CD4-positive, alpha-beta T cell treated with Interleukin-17A for 1 hour (primary cell): ENCODE measurements at regions not wholly inside any gene's neighbourhood (a gene's known extent, or its start where the extent isn't known, plus 50 kb on each side); places are given as distances from the start of the nearest gene placed in this dataset.
"Not testable (repeated sequence)": the region's sequence is repeated elsewhere in the genome, so short reads cannot be mapped to it uniquely, and the experiment has no call there.

ENCODE experiments used
- DNase-seq: peaks from one replicate; pipeline ENCODE4 v3.0.0-alpha.2; 2020

DNA sequence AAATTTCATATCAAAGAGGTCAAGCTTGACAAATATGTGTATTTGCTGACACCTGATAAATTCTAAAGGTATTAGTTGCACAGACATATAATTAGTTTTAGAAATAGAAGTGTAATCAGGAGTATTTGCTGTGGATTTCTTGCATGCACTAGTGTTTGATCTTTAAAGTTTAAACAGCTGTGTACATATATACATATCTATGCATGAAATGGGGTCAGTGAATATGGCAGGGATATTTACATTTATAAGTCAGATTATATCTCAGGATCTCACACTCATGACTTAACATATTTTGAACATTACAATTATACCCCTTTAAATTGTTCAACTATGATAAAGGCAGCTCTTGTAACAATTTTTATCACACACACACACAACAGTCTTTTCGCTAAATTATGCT is 547.4 kb upstream of the ACTRT1 start:
- no peak for DNase-seq

DNA sequence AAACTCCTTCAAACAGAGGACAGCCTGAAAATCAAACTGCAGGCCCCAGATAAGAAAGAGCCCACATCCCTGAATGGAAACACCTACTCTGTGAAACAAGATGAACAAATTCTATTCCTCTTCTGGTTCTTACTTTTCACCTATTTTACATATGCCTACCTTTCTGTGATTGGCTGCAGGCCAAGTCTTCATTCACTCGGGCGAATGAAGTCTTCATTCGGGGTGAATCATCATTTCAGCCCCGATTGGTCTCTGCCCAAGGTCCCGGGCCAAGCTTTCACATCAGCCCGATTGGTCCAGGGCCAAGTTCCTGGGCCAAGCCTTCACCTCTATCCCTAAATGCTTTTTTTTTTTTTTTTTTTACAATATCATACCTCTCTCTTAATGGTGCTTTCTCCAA is 529.8 kb upstream of the ACTRT1 start:
- no peak for DNase-seq

DNA sequence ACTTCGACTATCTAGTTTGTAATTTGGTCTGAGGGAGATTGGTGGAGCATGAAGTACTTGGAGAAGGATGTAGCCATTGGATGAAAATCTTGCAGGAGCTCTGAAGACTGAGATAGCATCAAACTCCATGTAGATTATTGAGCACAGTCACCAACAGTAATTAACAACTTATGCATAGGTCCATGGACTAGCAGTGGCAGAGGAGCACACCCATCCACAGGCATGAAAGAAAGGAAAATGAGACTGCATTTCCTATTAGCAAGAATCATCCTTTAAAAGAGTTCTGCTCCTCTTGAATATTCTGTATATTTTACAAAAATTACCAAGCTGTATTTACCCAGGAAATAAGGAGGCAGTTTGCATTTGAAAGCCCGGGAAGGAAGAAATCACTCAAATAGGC is 529.4 kb upstream of the ACTRT1 start:
- DNase-seq: no peak

DNA sequence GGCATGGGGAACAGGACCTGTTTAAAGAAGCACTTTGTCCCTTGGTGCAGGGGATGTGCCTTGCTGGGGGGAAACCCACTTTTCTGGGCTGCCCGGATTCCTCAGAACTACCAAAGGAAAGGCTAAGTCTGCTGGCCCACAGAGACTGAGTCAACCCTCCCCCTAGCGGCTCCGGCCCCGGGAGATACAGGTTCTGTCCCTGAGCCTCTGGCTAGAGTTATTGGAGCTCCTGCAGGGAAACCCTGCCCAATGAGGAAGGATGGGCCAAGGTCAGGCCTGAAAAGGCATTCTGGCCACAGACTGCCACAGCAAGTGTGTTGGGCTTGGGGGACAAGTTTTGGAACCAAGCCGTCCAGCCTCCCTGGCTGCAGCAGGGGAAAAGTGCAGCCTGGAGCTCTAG is 490.9 kb upstream of the ACTRT1 start:
- no peak for DNase-seq

DNA sequence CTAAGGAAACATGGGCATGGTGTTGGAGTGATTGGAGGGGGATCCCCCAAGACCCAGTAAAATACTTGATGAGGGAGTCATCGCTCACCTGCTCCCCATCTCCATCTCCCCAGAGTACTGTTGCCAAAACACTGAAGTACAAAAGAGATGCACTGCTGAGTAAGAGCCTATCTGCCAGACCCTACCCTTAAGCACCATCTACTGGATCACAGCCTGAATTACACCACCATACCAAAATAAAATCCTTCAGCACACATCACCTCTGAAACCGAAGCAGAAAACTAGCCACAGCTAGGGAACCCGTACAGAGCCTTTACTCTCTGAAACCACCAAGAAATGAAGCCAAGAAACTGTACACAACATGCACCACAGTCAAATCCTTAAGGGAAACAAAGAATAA is 466.3 kb upstream of the ACTRT1 start:
- no peak for DNase-seq

DNA sequence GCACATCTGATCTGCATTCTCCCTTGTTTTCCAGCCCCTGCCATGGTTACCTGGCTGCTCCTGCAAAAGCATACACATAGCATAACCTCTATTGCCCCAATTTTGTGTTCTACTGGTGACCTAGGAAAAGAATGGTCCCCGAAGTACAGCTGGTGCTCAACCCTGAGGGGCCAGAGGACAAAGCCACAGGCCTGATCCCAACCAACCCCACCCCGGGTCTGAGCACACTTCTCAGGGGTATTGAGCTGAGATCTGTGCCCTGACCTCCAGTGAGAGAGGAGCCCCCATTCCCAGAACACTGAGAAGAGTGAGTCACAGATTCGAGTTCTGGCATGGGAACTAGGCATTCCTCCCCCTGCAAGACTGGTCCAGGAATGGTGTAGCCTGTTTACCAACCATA is 465.5 kb upstream of the ACTRT1 start:
- no peak for DNase-seq

DNA sequence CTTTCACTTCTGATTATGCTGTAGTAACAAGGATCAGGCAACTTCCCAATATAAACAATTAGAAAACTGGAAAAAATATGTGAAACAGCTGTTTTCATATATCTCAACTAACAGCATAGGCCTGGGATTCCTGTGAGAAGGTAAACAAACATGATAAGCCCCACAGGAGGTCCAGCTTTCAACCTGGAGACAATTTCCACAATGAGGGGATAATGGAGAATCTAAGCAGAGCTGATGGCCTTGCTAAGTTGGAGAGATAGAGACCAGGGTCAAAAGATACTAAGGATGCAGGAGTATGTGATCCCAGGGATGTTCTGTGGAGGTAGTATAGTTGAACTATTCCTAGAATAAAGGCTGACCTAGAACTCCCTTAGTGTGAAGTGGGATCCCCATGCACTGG is 452.3 kb upstream of the ACTRT1 start:
- DNase-seq: no peak

DNA sequence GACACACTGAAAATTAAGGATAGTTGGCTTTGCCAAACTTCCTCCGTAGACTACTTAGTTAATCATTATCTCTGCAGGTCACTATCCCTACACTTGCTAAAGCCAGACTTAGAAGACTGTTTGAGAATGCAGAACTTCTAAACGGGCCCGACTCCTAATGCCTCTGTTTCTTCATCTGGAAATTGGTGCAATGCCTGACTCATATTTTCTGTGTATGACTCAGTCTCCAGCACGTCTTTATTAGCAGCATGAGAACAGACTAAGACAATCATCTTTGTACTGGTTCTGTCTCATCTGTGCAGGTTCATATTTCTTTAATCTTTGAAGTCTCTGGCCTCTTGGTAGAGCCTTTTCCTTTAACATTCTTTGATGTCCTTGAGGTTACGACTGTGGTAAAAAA is 411.9 kb upstream of the ACTRT1 start:
- DNase-seq: no peak

DNA sequence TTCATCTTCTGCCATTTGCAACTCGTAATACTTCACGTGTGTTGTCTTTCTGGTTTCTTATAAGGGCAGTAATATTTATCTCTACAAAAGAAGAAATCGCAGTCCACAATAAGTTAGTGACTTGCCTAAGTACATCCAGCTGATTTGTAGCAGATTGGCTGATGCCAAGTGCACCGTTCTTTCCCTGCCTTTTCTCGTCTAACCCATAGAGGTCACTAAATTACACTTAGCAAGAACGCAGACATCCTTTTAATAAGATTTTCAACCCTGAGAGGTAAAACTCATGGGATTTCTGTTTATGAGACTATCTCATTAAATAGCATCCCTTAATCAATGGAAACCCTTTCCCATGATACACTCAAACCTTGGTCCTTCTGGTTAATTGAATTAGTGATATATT is 408.6 kb upstream of the ACTRT1 start:
- no peak for DNase-seq

DNA sequence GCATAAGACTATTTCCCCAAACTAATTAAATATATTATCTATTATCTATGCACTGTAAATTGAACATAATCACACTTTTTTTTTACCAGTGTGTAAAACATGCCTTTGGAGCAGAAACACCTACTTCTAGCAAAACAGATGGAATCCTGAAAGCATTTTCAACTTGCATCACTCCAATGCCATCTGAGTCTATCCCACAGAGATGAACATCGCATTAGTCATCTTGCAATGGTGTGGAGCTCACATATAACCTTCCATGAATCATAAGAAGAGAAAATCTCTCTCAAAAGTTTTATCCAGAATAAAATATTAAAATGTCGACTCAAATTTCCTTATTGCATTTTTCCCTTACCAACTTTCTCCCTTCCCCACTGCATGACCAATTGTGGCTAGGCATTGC is 406.7 kb upstream of the ACTRT1 start:
- no peak for DNase-seq

DNA sequence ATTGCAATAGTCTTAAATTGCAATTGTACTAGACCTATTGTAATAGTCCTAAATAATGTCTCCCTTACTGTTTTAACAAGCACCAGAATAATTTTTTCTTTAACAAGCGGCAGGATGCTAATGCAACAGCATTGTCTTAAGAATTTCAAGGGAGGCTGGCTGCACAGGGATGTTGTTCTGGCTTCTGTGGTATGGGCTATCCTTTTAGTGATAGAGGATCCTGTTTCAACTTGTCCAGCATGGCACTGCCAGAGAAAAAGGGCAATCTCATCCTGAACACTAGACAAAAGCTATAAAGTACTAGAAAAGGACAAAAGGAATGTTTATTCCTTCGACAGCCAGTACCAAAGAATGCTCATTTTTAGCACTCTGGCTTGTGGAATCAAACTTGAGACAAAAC is 405.5 kb upstream of the ACTRT1 start:
- DNase-seq: no peak

DNA sequence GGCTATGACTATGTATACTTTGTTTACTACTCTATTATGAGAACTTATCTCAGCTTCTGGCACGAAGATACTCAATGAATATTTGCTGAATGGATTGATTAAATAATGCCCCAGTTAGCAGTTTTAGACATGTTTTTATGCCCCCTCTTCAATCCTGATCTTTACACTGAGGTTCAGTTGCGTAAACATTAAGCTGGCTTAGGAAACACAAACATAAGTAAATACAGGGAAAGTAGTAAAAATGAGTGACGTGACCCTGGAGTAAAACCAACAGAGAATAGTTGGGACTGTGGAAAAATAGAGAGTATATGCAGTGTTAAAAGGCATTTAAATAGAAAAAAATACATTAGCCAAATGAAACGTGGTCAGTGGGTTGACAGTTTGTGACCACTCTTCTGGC is 387.0 kb upstream of the ACTRT1 start:
- no peak for DNase-seq

DNA sequence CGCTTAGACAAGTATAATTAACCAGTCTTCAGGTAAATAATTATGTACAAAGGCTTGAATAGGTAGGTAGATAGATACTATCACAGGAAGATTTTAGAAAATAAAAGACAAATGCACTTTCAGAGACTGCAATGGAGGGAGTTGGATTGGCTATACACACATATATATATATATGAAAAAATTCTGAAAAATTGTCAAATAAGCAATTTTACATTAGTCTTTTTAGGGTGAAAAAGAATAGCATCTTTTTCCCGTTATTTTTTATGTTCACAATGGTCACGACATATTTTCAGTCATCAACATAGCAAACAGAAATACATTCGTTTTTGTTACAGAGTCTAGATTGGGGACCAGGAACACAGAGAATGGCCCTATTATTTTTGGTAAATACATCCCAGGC is 385.9 kb upstream of the ACTRT1 start:
- no peak for DNase-seq

DNA sequence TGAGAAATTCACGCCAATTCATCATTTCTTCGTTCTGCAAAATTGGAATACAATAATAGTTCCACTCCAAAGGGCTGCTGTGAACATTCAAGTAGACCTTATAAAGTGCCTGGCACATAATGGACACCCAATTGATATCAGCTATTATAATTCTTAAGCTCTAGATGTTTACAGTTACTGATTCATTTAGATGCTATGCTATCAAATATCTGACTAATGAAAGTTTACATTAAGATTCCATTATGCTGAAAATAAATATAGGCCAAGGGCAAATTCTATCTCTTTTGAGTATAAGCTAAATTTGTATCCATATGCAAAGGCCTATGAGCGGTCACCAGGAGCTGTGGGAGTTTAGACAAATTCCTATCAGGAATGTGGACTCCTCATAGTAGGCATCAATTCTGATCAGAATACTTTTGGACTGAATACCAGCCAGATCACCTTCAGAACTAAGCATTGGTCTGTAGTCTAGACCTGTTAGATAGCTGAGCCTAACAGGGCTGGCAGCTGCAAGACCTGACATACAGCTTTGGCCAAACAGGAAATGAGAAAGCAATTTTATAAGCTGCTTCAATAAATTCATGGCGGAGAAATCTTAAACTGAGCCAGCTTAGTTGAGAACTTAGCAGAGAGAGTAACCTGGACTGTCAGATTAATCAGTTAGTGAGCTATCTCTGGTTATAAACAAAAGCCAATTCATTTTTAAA is 384.3 kb upstream of the ACTRT1 start:
- DNase-seq: no peak

DNA sequence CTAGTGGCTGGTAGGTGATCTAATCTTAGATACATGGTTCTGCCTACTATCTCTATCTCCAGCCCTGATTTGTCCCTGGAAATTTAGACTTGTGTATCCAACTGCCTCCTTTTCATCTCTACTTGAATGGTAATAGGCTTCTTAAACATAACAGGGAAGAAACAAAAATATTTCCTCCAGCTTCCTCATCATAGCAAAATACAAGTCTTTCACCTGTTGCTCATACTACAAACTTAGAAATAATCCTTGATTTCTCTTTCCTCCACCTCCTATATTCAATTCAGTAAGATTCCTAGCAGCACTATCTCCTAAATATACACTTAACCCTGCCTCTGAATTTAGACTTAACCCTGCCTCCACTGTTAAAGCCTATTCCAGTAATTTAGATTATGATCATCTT is 373.3 kb upstream of the ACTRT1 start:
- no peak for DNase-seq

DNA sequence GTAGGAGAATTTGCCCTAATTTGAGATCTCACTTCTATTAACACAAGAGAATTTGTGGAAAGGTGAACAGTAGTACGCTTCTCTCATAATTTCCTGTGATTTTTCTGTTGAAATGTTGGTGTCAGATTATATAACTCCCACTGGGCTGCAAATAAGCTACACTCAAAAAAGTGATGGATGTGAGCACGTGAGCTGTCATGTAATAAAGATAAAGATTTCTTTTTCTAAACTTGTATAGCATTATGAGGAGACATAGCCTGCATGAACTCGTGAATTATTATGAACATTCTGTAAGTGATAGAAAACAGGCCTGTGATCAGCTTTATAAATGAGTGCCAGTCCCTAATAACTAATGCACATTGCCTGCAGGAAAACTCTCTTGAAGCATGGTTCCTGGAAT is 356.6 kb upstream of the ACTRT1 start:
- DNase-seq: no peak

DNA sequence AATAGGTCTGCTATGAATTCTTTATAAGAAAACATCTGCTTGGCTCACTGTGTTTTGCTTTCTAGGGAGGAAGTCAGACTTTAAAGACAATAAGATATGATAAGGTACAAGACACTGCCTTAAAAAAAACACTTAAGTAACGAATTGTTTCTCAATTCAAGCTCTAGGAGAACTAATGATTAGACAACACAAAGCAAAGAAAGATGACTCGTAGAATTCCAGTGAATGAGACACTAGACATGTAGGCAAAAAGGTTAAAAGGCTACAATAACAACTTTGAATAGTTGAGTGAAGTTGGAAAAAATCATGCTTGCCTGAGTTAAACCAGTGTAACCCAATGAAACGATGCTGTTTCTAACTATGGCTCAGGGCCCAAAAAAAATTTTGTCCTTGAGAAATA is 344.4 kb upstream of the ACTRT1 start:
- no peak for DNase-seq

DNA sequence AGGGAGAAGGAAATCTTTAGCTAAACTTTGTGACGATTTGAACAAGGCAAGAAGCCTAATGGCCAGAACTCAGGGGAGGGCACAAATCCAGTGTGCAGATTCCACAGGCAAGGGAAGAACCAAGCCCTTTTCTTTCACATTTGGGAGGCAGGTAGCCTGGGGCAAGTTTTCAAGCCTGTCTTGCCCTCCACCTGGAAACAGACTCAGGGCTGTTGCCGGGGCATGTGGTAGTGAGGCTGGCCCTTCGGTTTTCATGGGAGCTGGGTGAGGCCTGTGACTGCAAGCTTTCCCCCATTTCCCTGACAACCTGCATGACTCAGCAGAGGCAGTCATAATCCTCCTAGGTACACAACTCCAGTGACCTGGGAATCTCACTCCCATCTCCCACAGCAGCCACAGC is 331.6 kb upstream of the ACTRT1 start:
- not testable (repeated sequence) for DNase-seq

DNA sequence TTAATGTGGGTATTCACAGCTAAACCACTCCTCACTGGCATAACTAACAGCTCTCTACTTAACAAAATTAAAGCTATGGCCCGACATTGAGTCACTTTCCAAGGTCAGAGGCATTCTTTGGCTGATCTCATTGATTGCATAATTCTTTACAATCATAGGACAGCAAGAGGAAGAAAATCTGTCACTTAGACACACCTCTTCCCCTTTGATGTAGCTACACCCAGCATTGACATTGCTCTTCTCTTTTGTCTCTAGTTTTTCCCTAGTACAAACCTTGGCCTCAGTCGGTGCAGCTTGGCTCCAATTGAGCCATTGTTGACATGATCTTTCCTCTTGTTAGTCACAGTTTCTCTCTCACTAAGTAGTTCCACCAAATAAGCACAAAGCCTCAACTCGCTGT is 313.3 kb upstream of the ACTRT1 start:
- DNase-seq: no peak

DNA sequence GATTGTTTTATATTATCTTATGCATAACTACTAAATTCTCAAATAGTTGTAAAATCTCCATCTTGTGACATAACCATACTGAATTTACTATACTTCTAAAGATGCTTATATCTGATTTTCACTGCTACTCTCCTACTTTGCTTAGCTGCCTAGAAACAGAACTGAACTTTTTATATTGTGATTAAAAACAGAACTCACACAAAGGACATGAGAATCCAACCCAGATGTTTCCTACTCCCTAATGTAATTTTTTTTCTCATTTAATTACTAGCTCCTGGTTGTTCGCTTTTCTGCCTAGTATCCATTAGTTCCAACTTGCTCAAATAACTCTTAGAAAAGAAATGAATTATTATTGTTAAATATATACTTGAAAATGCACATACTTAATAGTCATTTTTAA is 283.5 kb upstream of the ACTRT1 start:
- no peak for DNase-seq

DNA sequence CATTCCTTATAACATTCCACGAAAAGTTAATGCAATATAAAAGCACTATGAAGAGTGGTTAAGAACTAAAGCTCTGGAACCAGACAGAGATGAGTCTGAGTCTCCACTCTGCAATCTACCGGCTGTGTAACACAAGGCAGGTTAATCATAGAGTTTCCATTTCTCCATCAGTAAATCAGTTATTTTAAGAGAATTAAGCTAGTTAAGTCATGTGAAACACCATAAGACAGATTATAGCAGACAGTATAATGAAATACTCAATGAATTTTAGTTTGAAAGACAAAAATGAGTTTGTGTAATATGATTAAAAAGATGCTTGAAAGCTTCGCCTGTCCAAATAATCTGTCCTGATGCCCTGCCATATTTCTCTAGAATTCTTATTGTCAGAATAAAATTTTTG is 282.6 kb upstream of the ACTRT1 start:
- no peak for DNase-seq

DNA sequence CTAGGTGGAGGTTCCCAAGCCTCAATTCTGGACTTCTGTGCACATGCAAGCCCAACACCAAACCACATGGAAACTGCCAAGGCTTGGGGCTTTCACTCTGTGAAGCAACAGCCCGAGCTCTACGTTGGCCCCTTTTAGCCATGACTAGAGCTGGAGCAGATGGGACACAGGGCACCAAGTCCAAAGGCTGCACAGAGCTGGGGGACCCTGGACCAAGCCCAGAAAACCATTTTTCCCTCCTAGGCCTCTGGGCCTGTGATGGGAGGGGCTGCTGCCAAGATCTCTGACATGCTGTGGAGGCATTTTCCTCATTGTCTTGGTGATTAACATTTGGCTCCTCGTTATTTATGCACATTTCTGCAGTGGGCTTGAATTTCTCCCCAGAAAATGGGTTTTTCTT is 258.7 kb upstream of the ACTRT1 start:
- no peak for DNase-seq

DNA sequence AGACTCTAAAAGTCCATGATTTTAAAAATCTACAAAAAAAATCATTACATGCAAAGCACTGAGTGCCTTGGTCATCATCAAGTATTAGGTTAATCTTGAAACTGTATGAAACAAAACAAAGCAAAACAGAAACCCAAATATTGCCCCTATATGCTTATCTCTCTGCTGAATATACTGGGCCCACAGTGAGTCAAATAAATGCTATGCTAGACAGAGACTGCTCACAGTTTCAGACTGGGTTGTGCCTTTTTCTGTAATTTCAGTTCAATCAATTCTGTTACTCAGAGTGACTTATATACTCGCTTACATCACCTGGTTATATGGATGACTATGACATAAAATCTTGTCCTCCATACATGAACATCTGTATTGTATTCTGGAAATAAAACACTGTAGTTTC is 257.1 kb upstream of the ACTRT1 start:
- DNase-seq: no peak

DNA sequence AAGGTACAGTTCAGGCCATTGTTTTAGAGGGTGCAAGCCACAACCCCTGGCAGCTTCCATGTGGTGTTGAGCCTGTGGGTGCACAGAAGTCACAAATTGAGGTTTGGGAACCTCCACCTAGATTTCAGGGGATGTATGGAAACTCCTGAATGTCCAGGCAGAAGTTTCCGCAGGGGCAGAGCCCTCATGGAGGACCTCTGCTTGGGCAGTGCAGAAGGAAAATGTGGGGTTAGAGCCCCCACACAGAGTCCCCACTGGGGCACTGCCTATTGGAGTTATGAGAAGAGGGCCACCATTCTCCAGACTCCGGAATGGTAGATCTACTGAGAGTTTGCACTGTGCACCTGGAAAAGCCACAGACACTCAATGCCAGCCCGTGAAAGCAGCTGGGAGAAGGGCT is 242.0 kb upstream of the ACTRT1 start:
- DNase-seq: no peak

DNA sequence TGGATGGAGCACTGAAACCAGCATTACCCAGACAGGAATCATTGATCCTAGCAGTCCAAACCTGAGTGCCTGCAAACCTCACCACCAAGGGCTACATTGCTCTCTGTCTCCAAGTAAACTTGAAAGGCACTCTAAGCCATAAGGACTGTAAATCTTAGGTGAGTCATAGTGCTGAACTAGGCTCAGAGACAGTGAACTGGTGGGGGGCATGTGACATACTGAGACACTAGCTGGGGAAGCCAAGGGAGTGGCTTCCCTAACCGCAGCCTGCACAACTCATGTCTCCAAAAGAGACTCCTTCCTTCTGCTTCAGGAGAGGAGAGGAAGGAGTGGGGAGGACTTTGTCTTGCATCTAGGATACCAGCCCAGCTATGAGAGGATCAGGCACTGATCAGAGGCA is 235.5 kb upstream of the ACTRT1 start:
- DNase-seq: no peak

DNA sequence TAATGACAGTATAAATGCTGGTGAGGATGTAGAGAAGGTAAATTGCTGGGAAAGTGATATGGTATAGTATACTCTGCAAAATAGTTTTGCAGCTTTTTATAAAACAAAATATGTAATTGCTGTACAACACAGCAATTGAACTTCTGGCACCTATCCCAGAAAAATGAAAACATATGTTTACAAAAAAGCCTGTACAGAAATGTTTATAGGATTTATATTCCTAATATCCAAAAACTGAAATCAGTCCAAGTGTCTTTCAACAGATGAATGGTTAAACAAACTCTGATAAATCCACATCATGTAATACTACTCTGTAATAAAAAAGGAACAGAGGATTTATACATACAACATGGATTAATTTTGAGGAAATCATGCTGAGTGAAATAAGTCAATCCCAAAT is 198.4 kb upstream of the ACTRT1 start:
- no peak for DNase-seq
